Upper lobe of left lung (tissue), 6 donors: ENCODE measurements at regions not wholly inside any gene's neighbourhood (a gene's known extent, or its start where the extent isn't known, plus 50 kb on each side); places are given as distances from the start of the nearest gene placed in this dataset.

Experiments used
- ATAC-seq, 2 donors: fragments of 200-7000 bp; cut with Tn5 transposase; one replicate each; pipeline ENCODE4 v1.9.1; 2022; ENCODE audit warnings: mild to moderate bottlenecking in 2 of 2, moderate library complexity in 2 of 2; ENCODE audit not compliant: low FRiP score in 2 of 2
- DNase-seq, 2 donors: peaks; one replicate each; pipeline ENCODE4 v3.0.0-alpha.2; 2019 to 2020
- H3K27ac ChIP-seq, 4 donors: fragments of 200-600 bp; sonication (generic); one replicate each; pipeline ENCODE4 v1.5.1; 2016 to 2019
- H3K27me3 ChIP-seq, 4 donors: fragments of 200-600 bp; sonication (generic); one replicate each; pipeline ENCODE4 v1.5.1; 2017 to 2019
- H3K36me3 ChIP-seq, 4 donors: fragments of 200-600 bp; sonication (generic); one replicate each; pipeline ENCODE4 v1.5.1; 2016 to 2019
- H3K4me1 ChIP-seq, 4 donors: fragments of 200-600 bp; sonication (generic); one replicate each; pipeline ENCODE4 v1.5.1; 2018 to 2019
- H3K4me3 ChIP-seq, 4 donors: fragments of 200-600 bp; sonication (generic); one replicate each; pipeline ENCODE4 v1.5.1; 2017 to 2019; ENCODE audit warnings: mild to moderate bottlenecking in 2 of 4, moderate library complexity in 1 of 4
- H3K9me3 ChIP-seq, 4 donors: fragments of 200-600 bp; sonication (generic); one replicate each; pipeline ENCODE4 v1.5.1; 2018 to 2019
- CTCF ChIP-seq, 6 experiments: fragments of 450-650 bp in 4 of 6; fragments of 200-600 bp in 2 of 6; sonication (generic) in 2 of 6; IDR thresholded peaks; one replicate each; pipeline ENCODE4 v1.5.1; 2016 to 2019; ENCODE audit warnings: antibody characterized with exemption in 6 of 6
- EP300 ChIP-seq, 4 donors: sonication (generic); formaldehyde crosslinking; IDR thresholded peaks; one replicate each; pipeline ENCODE4 v1.5.1; 2017; ENCODE audit warnings: antibody characterized with exemption in 4 of 4, control low read depth in 2 of 4
- POLR2A ChIP-seq, 4 donors: fragments of 450-650 bp; IDR thresholded peaks; one replicate each; pipeline ENCODE4 v1.5.1; 2016 to 2017; ENCODE audit warnings: antibody characterized with exemption in 4 of 4, mild to moderate bottlenecking in 2 of 4
- POLR2AphosphoS5 ChIP-seq, 2 donors: sonication (generic); formaldehyde crosslinking; IDR thresholded peaks; one replicate each; pipeline ENCODE4 v1.5.1; 2017; ENCODE audit warnings: antibody characterized with exemption in 2 of 2
- WGBS, 2 donors: methylation state at CpG; one replicate each; pipeline ENCODE4 v1.1.5; 2017 to 2018; 5-methylcytosine and 5-hydroxymethylcytosine counted together
- donor health status: DM: no; HTN: no; CAD: no; lungs with moderate emphysema.
- donor health status: DM: no; HTN: yes; CAD: no; lungs with severe emphysema.

DNA sequence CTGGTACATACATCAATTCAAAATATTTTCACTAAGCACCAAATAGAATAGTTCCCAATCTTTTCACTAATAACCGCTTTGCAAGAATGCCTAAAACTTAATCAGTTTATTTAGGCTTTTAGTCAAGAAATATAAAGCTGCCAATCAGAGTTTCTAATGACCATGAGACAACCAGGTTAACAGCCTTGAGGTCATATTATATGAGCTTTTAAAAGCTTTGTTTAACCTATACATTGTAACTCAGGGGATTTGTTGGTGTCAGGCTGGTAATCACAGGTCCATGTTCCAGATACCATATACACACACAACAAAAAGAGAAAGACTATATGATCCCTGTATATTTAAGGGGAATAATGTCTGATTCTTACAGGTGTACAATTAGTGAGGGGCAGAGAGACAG lies 246.2 kb upstream of the ADGRL2 start:
- WGBS, 2 donors: 67 to 97% methylated on average over 1 of the region's 1 CpG
- no peak for DNase-seq
- Histone ChIP-seq H3K9me3 (no peaks in the 10 kb centered on the region), H3K27me3 (no peaks in the 10 kb centered on the region), H3K4me1 (peaks cover 0 to 16% (median 10%) of the 10 kb centered on the region in 4 donors), H3K4me3 (no peak overlapping the region), H3K36me3 (no peaks in the 10 kb centered on the region), H3K27ac (no peak overlapping the region)
- ATAC-seq: no peak
- TF ChIP-seq POLR2A (IDR thresholded peaks at IDR 0.05): no peak
- TF ChIP-seq EP300 (IDR thresholded peaks at IDR 0.05): no peak
- TF ChIP-seq POLR2AphosphoS5 (IDR thresholded peaks at IDR 0.05): no peak
- no peak for TF ChIP-seq CTCF (IDR thresholded peaks at IDR 0.05)

GRCh38 chr1:81554108-81554507 lies 246.6 kb upstream of the ADGRL2 start:
- no peak for DNase-seq
- Histone ChIP-seq H3K4me1 (peaks cover 0 to 16% (median 10%) of the 10 kb centered on the region in 4 donors), H3K27ac (no peak overlapping the region), H3K36me3 (no peaks in the 10 kb centered on the region), H3K27me3 (no peaks in the 10 kb centered on the region), H3K4me3 (no peak overlapping the region), H3K9me3 (no peaks in the 10 kb centered on the region)
- WGBS, 2 donors: 81 to 85% methylated on average over 2 of the region's 2 CpGs
- ATAC-seq: no peak
- TF ChIP-seq EP300 (IDR thresholded peaks at IDR 0.05): no peak
- no peak for TF ChIP-seq POLR2A (IDR thresholded peaks at IDR 0.05)
- no peak for TF ChIP-seq CTCF (IDR thresholded peaks at IDR 0.05)
- TF ChIP-seq POLR2AphosphoS5 (IDR thresholded peaks at IDR 0.05): no peak

GRCh38 chr1:81553503-81553902 lies 247.2 kb upstream of the ADGRL2 start:
- Histone ChIP-seq H3K36me3 (no peaks in the 10 kb centered on the region), H3K27me3 (no peaks in the 10 kb centered on the region), H3K4me3 (no peak overlapping the region), H3K9me3 (no peaks in the 10 kb centered on the region), H3K4me1 (peaks cover 0 to 16% (median 10%) of the 10 kb centered on the region in 4 donors), H3K27ac (no peak overlapping the region)
- DNase-seq (no peak), ATAC-seq (no peak)
- 90 to 100% methylated on average over 1 of the region's 1 CpG for WGBS, 2 donors
- TF ChIP-seq POLR2A (IDR thresholded peaks at IDR 0.05) (no peak), CTCF (IDR thresholded peaks at IDR 0.05) (no peak), POLR2AphosphoS5 (IDR thresholded peaks at IDR 0.05) (no peak), EP300 (IDR thresholded peaks at IDR 0.05) (no peak)

- Histone ChIP-seq H3K9me3 (no peaks in the 10 kb centered on the region), H3K27ac (no peak overlapping the region), H3K27me3 (no peaks in the 10 kb centered on the region), H3K4me3 (no peak overlapping the region), H3K4me1 (peaks cover 0 to 16% (median 10%) of the 10 kb centered on the region in 4 donors), H3K36me3 (no peaks in the 10 kb centered on the region)
- 59 to 73% methylated on average over 1 of the region's 1 CpG for WGBS, 2 donors
- peak in 1 of 2 donors; percentile 61 for ATAC-seq
- peak in 1 of 2 donors; percentile 36 for DNase-seq
- TF ChIP-seq CTCF (IDR thresholded peaks at IDR 0.05): no peak
- TF ChIP-seq POLR2AphosphoS5 (IDR thresholded peaks at IDR 0.05): no peak
- TF ChIP-seq POLR2A (IDR thresholded peaks at IDR 0.05): no peak
- no peak for TF ChIP-seq EP300 (IDR thresholded peaks at IDR 0.05)
Measured at GRCh38 chr1:81551946-81552345, 248.8 kb upstream of the ADGRL2 start.

- ATAC-seq (no peak), DNase-seq (no peak)
- H3K9me3 ChIP-seq: no peaks in the 10 kb centered on the region
- H3K36me3 ChIP-seq: no peaks in the 10 kb centered on the region
- no peak overlapping the region for H3K4me3 ChIP-seq
- TF ChIP-seq POLR2AphosphoS5 (IDR thresholded peaks at IDR 0.05) (no peak), CTCF (IDR thresholded peaks at IDR 0.05) (no peak), POLR2A (IDR thresholded peaks at IDR 0.05) (no peak), EP300 (IDR thresholded peaks at IDR 0.05) (no peak)
- peaks cover 0 to 16% (median 10%) of the 10 kb centered on the region in 4 donors for H3K4me1 ChIP-seq
- peak overlapping the region in 1 of 4 donors; percentile 2 for H3K27ac ChIP-seq
- H3K27me3 ChIP-seq: no peaks in the 10 kb centered on the region
- WGBS, 2 donors: 33 to 43% methylated on average over 1 of the region's 1 CpG
Measured at GRCh38 chr1:81550753-81551152, 250.0 kb upstream of the ADGRL2 start.
